ENCODE measurements at regions not wholly inside any gene's neighbourhood (a gene's known extent, or its start where the extent isn't known, plus 50 kb on each side); places are given as distances from the start of the nearest gene placed in this dataset.

GRCh38 chr20:16179919-16180318 is 393.3 kb downstream of the KIF16B start:
- ChIA-PET POLR2A (no interaction called here), SMC1A (ENCODE audit: uncharacterized antibody, unreplicated experiment) (no interaction called here), RAD21 (ENCODE audit: unreplicated experiment) (no interaction called here), CTCF (no interaction called here)
- no TSS peak for BruUV-seq (replicated peaks)
- Histone ChIP-seq H2AFZ (ENCODE audit: control insufficient read depth, low read depth, low read length) (no peak overlapping the region), H3K4me3 (no peak overlapping the region), H3K4me1 (ENCODE audit: control insufficient read depth, insufficient read depth, low read length) (no peaks in the 10 kb centered on the region), H3K9me3 (replicated peaks; ENCODE audit: control insufficient read depth, insufficient read depth, low read length) (no peaks in the 10 kb centered on the region; the same call in 2 of the 3 replicates), H3K36me3 (ENCODE audit: control insufficient read depth in 2 of 2, insufficient read depth in 2 of 2, low read length in 1 of 2) (no peaks in the 10 kb centered on the region), H3K27me3 (replicated peaks in 1 of 2; ENCODE audit: control insufficient read depth in 2 of 2, insufficient read depth in 2 of 2, low read length in 1 of 2) (no peaks in the 10 kb centered on the region), H3K9ac (ENCODE audit: control insufficient read depth, insufficient read depth, low read length) (no peak overlapping the region), H3K4me2 (ENCODE audit: control insufficient read depth, insufficient read depth) (no peak overlapping the region), H4K20me1 (ENCODE audit: control insufficient read depth, insufficient read depth) (no peaks in the 10 kb centered on the region), H3K79me2 (ENCODE audit: control insufficient read depth, insufficient read depth, low read length) (no peaks in the 10 kb centered on the region), H3K27ac (ENCODE audit: control insufficient read depth, insufficient read depth) (no peak overlapping the region)
- 9% methylated on average over 3 of the region's 3 CpGs for WGBS (ENCODE audit: insufficient coverage, insufficient replicate concordance, low lambda C conversion rate, missing lambda C conversion rate)
- ATAC-seq: no peak
- in situ Hi-C loops (cut with MboI): no loop called here
- no peak for DNase-seq (ENCODE audit: low read depth, low spot score)
- no peak for TF ChIP-seq CREB1 (IDR thresholded peaks at IDR 0.05; ENCODE audit: low read depth)
- no peak for TF ChIP-seq TCF7 (IDR thresholded peaks at IDR 0.05; ENCODE audit: borderline replicate concordance)
- no peak for TF ChIP-seq E2F8 (IDR thresholded peaks at IDR 0.05; ENCODE audit: low read depth, partially characterized antibody)
- no peak for TF ChIP-seq PBX3 (IDR thresholded peaks at IDR 0.05; ENCODE audit: insufficient replicate concordance, low read depth, low read length)
- no peak for TF ChIP-seq CBFB (IDR thresholded peaks at IDR 0.05; ENCODE audit: low read depth)
- no peak for TF ChIP-seq ATF7 (IDR thresholded peaks at IDR 0.05; ENCODE audit: low read depth)
- TF ChIP-seq RAD51 (IDR thresholded peaks at IDR 0.05): no peak
- no peak for TF ChIP-seq FOXK2 (IDR thresholded peaks at IDR 0.05)
- no peak for TF ChIP-seq CBX3 (IDR thresholded peaks at IDR 0.05; ENCODE audit: borderline replicate concordance, low read depth)
- no peak for TF ChIP-seq IKZF2 (IDR thresholded peaks at IDR 0.05)
- TF ChIP-seq ZSCAN29 (IDR thresholded peaks at IDR 0.05): no peak
- TF ChIP-seq CUX1 (IDR thresholded peaks at IDR 0.05; ENCODE audit: insufficient replicate concordance, low read depth, low read length): no peak
- no peak for TF ChIP-seq ZNF24 (IDR thresholded peaks at IDR 0.05)
- no peak for TF ChIP-seq SREBF1 (IDR thresholded peaks at IDR 0.05; ENCODE audit: low read length)
- FAIRE-seq: no peak
- intact Hi-C loops (cut with micrococcal nuclease; ENCODE audit: unreplicated experiment): no loop called here
